MG63 (cell line): ENCODE measurements at regions not wholly inside any gene's neighbourhood (a gene's known extent, or its start where the extent isn't known, plus 50 kb on each side); places are given as distances from the start of the nearest gene placed in this dataset.
"Not testable (repeated sequence)": the region's sequence is repeated elsewhere in the genome, so short reads cannot be mapped to it uniquely, and the experiment has no call there.

Experiments used
- DNase-seq: peaks from one replicate; pipeline ENCODE4 v3.0.0-alpha.2; 2020
- H3K27me3 ChIP-seq: fragments of 250-450 bp; sonication (Bioruptor Pico); 2 replicates; pipeline ENCODE4 v1.5.1; 2020; ENCODE audit warnings: mild to moderate bottlenecking, moderate library complexity
- H3K36me3 ChIP-seq: fragments of 250-450 bp; sonication (Bioruptor Pico); 2 replicates; pipeline ENCODE4 v1.5.1; 2020; ENCODE audit warnings: mild to moderate bottlenecking, moderate library complexity
- H3K4me3 ChIP-seq: fragments of 250-450 bp; sonication (Bioruptor Pico); 2 replicates; pipeline ENCODE4 v1.5.1; 2020; ENCODE audit warnings: mild to moderate bottlenecking, moderate library complexity
- H3K9me3 ChIP-seq: fragments of 250-450 bp; sonication (Bioruptor Pico); 2 replicates; pipeline ENCODE4 v1.5.1; 2020; ENCODE audit warnings: mild to moderate bottlenecking, moderate library complexity

DNA sequence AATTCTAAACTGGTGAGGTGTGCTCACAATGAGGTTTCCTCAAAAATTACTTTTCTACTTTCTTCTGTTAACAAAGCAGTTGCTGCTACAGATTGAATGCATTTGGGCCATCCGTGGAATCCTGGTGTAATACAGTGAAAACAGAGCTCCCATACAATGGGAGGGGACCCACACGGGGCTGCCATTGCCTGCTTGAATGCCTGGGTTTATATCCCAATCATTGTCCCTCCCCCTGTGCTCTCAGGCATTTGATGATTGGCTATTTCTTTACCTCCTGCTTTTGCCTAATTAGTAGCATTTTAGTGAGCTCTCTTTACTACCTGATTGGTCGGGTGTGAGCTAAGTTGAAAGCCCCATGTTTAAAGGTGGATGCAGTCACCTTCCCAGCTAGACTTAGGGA lies 52.9 kb upstream of the CSF1 start:
- peaks cover 15% of the 10 kb centered on the region for H3K9me3 ChIP-seq
- not testable (repeated sequence) for H3K27me3 ChIP-seq, DNase-seq, H3K36me3 ChIP-seq, H3K4me3 ChIP-seq

DNA sequence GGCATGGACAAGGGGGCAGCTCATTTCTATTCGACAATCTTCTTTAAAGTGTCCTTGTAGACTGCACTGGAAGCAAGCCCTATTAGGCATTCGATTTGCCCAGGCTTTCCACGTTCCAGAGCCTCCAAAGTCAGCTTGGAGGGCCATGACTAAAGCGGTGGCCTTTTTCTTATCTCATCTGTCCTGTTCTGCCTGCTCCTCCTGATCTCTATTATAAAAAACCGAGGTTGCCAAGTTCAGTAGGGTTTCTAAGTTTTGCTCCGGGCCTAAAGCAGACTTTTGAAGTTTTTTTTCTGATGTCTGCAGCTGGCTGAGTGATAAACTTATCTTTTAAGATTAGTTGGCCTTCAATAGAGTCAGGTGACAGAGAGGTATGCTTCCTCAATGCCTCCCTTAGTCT lies 54.7 kb upstream of the CSF1 start:
- H3K27me3 ChIP-seq, H3K36me3 ChIP-seq, DNase-seq, H3K4me3 ChIP-seq: not testable (repeated sequence)
- peaks cover 13% of the 10 kb centered on the region for H3K9me3 ChIP-seq

DNA sequence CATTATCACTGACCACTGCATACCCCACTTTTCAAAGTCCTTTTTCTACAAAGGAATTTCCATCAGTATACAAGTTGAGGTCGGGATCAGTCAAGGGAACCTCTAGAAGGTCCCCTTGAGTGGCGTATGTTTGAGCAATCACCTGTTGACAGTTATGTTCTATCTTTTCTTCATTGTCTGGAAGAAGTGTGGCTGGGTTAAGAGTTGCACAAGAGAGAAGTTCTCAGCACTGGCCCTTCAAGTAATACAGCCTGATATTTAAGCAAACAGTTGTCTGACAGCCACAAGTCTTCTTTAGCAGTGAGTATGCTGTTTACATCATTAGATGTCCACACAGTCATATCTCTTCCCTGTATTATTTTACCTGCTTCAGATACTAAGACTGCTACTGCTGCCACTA lies 56.7 kb upstream of the CSF1 start:
- not testable (repeated sequence) for H3K27me3 ChIP-seq, H3K9me3 ChIP-seq, H3K4me3 ChIP-seq, H3K36me3 ChIP-seq, DNase-seq

DNA sequence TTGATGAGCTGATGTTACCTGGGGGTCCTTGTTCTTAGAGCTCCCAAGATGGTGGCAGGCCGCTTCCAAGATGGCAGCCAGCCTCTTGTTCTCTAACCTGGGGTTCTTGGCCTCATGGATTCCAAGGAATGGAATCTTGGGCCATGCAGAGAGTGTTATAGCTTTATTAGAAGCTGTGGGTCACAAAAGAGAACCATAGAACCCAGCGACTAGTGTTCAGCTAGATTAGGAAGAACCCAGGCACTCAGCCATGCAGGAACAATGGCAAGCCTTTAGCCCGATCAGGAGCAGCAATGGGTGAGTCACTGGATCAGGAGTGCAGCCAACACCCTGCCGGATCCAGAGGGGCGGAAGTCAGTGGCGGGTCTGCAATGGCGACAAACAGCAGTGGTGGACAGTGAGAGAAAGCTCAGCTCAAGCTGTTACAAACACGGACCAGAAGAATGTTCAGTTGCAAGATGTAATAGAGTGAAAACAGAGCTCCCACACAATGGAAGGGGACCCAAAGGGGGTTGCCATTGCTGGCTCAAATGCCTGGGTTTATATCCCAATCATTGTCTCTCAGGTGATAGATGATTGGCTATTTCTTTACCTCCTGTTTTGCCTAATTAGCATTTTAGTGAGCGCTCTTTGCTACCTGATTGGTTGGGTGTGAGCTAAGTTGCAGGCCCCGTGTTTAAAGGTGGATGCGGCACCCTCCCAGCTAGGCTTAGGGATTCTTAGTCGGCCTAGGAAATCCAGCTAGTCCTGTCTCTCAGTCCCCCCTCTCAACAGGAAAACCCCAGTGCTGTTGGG lies 58.2 kb upstream of the CSF1 start:
- H3K9me3 ChIP-seq, H3K27me3 ChIP-seq, H3K36me3 ChIP-seq, H3K4me3 ChIP-seq: not testable (repeated sequence)
- DNase-seq, result peak; percentile 98

DNA sequence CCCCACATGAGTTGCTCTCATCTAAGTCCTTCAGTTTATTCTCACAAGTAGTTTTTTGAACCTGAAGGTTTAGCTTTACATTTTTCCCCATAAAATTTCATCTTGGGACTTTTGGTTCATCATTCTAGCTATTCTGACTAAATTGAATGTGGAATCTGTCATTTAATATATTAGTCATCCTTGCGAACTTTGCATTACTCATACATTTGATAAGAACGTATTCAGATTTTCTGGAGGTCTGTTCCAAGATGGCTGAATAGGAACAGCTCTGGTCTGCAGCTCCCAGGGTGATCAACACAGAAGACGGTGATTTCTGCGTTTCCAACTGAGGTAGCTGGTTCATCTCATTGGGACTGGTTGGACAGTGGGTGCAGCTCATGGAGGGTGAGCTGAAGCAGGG lies 59.8 kb upstream of the CSF1 start:
- no peak overlapping the region for H3K4me3 ChIP-seq
- no peak for DNase-seq
- no peaks in the 10 kb centered on the region for H3K36me3 ChIP-seq
- no peaks in the 10 kb centered on the region for H3K27me3 ChIP-seq
- no peaks in the 10 kb centered on the region for H3K9me3 ChIP-seq

DNA sequence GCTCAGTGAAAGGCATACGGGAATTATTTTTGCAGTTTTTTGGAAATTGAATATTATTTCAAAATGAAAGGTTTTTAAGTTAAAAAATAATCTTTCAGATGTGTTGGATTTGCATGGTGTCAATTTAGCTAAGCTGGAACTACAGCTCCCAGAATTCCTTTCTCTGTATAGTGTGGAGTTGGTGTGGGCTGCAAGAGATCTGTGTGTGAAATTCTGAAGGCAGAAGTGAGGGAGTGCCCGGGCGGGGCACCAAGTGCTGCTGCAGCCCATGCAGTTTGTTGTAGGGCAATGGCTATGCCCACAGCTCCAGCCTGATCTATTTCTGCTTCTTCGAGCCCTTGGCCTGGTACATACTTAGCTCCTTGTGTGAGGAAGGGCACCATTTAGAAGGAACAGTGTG lies 60.5 kb upstream of the CSF1 start:
- DNase-seq, result peak; percentile 41
- H3K27me3 ChIP-seq, result no peaks in the 10 kb centered on the region
- H3K9me3 ChIP-seq, result no peaks in the 10 kb centered on the region
- no peak overlapping the region for H3K4me3 ChIP-seq
- H3K36me3 ChIP-seq, result no peaks in the 10 kb centered on the region

DNA sequence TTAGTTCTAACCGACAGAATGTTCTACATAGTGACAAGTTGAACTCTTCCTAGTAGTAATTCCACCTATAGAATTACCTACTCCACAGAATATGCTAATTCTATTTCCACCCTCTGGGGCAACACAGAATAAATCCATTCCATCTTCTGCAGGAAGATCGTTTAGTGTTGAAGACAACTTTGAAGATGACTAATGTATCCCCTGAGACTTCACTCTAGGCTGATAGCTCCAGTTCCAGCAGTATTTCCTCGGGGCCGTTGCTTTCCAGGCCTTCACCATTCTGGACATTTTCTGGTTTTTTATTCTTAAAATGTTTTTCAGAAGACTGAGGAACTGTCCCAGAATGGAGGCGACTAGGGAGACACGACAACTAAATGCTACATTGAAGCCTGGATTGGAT lies 61.0 kb upstream of the CSF1 start:
- DNase-seq, result no peak
- Histone ChIP-seq H3K9me3 (no peaks in the 10 kb centered on the region), H3K27me3 (no peaks in the 10 kb centered on the region), H3K4me3 (no peak overlapping the region), H3K36me3 (no peaks in the 10 kb centered on the region)

DNA sequence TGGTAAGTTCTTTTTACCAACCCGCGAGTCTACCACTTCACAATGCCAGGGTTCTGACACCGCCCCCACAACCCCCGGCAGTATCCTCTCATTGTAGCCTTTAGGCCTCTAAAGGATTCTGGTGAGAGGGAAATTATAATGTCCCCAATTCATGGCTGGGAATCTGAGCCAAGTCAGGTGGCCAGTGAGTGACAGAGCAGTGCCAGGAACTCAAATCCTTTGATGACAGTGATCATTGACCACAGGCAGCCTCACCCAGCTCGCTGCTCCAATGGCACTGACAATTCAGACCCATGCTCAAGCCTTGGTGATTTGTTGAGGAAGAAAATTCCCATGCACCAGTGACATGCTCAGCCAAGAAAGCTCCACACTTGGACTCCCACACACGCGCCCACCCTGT lies 63.4 kb upstream of the CSF1 start:
- Histone ChIP-seq H3K4me3 (no peak overlapping the region), H3K27me3 (no peaks in the 10 kb centered on the region), H3K36me3 (no peaks in the 10 kb centered on the region), H3K9me3 (no peaks in the 10 kb centered on the region)
- DNase-seq, result no peak

DNA sequence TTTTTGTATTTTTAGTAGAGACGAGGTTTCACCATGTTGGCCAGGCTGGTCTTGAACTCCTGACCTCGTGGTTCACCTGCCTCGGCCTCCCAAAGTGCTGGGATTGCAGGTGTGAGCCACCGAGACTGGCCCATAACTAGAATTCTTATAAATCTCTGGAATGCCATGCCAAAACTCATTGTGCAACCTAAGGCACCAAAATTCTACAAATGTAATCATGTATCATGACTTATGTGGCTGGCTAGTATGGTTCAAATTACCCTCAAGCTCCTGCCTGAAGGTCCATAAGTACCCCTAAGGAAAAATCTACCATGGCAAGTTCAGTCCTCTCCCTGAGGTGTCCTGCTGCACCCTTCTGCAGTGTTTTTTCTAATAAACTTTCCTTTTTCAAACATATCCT lies 63.8 kb upstream of the CSF1 start:
- no peaks in the 10 kb centered on the region for H3K27me3 ChIP-seq
- H3K9me3 ChIP-seq, result no peaks in the 10 kb centered on the region
- no peak for DNase-seq
- no peak overlapping the region for H3K4me3 ChIP-seq
- H3K36me3 ChIP-seq, result no peaks in the 10 kb centered on the region

DNA sequence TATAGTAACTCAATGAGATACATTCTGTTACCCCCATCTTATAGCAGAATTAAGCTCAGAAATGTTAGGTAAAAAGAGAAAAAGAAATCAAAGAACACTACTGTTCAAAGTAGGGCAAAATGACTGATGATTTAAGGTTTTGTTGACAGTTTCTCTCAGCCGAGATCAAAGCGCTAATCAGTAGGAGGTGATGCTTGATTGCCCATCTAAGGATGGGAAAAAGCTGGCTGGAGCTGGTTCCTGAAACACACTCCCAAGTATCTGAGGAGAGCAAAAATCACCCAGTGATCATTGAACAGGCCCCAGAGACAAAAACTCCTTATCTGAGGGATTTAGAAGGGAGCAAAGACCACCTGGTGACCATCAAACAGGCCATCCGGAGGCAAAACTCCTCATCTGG lies 64.5 kb upstream of the CSF1 start:
- no peak for DNase-seq
- H3K27me3 ChIP-seq, result no peaks in the 10 kb centered on the region
- H3K4me3 ChIP-seq, result no peak overlapping the region
- no peaks in the 10 kb centered on the region for H3K9me3 ChIP-seq
- no peaks in the 10 kb centered on the region for H3K36me3 ChIP-seq

DNA sequence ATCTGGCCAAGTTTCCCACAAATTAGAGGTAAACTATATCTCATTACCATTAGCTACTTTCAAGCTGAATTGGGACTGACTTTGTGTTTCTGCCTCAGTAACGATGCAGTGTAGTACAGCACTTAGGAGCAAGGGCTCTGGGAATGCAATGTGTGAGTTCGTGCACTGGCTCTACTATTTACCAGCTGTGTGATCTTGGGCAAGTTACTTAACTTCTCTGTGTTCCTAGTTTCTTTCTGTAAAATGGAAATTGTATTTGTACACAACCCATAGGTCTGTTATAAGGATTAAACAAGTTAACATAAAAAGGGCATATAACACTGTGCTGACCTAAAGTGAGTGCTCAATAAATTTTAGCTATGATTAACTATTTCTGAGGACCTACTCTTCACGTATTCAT lies 65.0 kb upstream of the CSF1 start:
- no peak for DNase-seq
- Histone ChIP-seq H3K36me3 (no peaks in the 10 kb centered on the region), H3K27me3 (no peaks in the 10 kb centered on the region), H3K9me3 (peaks cover 3% of the 10 kb centered on the region; the same call in 1 of the 2 replicates), H3K4me3 (no peak overlapping the region)

DNA sequence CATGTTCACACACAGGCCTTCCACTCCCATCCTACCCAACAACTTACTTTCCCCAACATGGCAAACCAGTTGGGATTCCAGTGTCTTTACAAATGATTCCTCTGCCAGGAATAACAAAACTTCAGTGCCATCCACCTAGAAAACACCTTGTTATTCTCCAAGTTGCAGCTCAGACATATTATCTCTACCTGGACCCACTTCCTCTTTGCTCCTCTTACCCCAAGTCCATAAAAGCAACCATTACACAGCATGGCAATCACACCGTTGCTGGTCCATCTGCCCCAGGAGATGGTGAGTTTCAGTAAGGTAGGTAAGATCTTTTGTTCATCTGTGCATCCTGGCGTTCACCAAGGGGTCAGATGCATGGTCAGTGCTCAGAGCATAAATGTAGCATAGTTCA lies 66.0 kb upstream of the CSF1 start:
- no peaks in the 10 kb centered on the region for H3K27me3 ChIP-seq
- no peak overlapping the region for H3K4me3 ChIP-seq
- peaks cover 5% of the 10 kb centered on the region; the same call in 1 of the 2 replicates for H3K36me3 ChIP-seq
- no peak for DNase-seq
- peaks cover 13% of the 10 kb centered on the region for H3K9me3 ChIP-seq

DNA sequence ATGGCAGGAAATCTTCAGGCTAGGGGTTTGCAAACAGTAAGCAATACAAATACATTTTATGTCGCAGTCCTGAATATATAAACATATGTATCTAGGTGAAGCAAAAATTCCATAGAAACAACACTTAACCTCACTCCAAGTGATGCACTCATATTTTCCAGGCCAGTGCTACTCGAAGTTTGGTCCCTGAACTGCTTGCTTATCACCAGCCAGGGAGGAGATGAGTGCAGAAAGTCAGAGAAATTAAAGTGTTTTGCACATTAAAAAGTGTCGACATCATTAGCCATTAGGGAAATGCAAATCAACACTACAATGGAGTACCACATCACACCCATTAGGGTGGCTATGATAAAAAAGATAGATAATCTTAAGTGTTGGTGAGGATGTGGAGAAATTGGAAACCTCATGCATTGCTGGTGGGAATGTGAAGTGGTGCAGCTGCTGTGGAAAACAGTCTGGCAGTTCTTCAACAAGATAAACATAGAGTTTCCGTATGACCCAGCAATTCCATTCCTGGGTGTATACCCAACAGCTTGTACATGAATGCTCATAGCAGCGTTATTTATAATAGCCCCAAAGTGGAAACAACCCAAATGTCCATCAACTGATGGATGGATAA lies 70.5 kb upstream of the CSF1 start:
- DNase-seq, result no peak
- no peak overlapping the region for H3K4me3 ChIP-seq
- H3K9me3 ChIP-seq, result peaks cover 15% of the 10 kb centered on the region
- peaks cover 5% of the 10 kb centered on the region; the same call in 1 of the 2 replicates for H3K36me3 ChIP-seq
- H3K27me3 ChIP-seq, result no peaks in the 10 kb centered on the region

DNA sequence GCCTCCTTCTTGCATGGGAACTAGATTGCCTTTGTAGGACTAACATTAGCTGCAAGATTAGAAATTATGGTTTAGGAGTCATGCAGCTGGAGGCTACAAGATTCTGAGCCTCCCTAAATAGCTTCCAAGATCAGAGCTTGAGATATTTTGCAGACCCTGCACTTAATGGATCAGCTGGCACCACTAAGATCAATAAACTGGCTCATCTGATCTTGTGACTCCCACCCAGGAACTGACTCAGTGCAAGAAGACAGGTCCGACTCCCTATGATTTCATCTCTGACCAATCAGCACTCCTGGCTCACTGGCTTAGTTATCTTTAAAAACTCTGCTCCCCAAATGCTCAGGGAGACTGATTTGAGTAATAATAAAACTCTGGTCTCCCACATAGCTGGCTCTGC lies 71.4 kb upstream of the CSF1 start:
- peaks cover 15% of the 10 kb centered on the region for H3K9me3 ChIP-seq
- H3K27me3 ChIP-seq, H3K4me3 ChIP-seq, H3K36me3 ChIP-seq: not testable (repeated sequence)
- peak; percentile 62 for DNase-seq

DNA sequence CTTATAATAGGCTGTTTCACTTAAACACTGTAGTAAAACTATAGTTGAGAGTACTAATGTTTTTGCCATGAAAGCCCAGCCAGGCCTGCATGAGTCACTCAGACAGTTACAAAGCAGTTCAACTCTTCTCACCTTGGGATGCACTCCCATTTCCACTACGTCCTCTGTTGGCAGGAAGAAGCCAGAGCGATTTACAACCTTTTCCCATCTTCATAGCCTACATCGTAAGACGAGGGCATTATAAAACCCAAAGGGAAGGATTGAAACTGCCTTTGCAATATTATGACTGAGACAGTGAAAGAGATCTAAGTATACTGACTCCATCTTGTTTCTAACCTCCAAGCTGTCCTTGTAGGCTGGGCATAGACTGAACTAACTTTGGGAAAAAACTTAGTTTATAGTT lies 71.8 kb upstream of the CSF1 start:
- Histone ChIP-seq H3K4me3 (no peak overlapping the region), H3K9me3 (peaks cover 15% of the 10 kb centered on the region), H3K27me3 (no peaks in the 10 kb centered on the region), H3K36me3 (peaks cover 5% of the 10 kb centered on the region; the same call in 1 of the 2 replicates)
- DNase-seq, result peak; percentile 91

DNA sequence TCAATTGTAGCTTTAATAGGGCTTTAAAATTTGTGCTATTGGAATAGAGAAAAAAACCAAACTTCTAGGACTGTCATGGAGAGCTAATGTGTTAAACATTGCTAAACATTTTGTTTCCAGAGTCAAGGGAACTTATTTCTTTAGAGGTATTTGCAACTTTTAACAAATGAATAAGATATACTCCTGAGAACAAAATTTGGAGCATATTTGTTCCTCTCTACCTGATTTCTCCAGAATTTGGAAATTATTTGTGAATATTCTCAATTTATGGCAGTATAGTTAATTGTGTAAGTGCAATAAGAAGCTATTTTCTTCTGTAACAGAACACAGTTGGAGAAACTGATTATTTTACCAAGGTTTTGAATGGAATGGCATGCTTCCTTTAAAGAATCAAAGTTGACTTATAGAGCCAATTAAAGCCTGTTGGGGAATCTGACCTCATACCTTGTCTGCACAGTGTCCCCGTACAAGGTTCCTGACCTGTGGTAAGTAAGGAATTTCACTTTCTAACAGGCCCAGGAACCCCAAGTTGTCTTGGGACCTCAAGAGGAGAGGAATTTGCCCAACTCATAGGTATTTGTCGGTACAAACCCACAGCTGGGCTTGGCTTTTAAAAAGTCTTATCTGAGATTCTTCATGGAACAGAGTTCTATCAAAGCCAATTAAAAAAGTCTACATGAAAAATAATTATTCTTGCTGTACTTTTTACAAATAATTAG lies 72.6 kb upstream of the CSF1 start:
- Histone ChIP-seq H3K4me3 (no peak overlapping the region), H3K9me3 (peaks cover 15% of the 10 kb centered on the region), H3K36me3 (peaks cover 5% of the 10 kb centered on the region; the same call in 1 of the 2 replicates), H3K27me3 (no peaks in the 10 kb centered on the region)
- DNase-seq, result no peak

DNA sequence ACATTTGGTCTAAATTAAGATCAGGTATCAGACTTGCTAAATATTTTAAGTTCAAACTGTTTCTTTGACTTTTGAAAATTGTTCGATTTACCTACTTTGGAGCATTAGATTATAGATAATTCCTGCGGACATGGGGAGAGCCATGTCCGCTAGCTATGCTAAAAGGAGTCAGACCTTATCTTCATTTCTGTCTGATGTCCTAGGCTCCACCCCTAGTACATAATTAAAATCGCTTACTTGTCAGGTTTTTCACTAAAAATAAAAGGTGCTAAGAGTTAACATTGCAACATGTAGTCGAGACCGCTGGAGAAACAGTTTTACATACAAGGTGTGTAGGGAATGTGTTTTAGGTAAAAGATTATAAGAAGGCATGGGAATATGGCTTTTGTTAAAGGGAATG lies 71.9 kb upstream of the EPS8L3 start:
- not testable (repeated sequence) for H3K36me3 ChIP-seq, H3K27me3 ChIP-seq, DNase-seq, H3K4me3 ChIP-seq
- H3K9me3 ChIP-seq, result peaks cover 12% of the 10 kb centered on the region

DNA sequence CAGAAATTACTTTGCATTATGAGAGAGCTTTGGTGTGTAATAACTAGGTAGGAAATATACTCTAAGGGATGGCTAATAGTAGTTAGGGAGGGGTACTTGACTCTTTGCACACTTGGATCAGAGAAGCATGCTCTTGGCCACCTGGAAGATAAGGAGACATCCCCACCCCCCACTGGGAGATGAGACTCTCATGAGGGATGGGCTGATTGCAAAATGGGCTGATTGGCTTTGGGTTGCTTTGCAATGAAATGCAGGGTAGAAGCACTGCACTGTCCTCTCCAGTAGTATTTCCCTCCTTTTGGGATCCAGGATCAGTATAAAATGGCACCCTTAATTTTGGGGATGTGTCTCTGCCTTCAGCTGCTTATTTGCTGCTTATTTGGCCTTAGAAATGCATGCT lies 71.2 kb upstream of the EPS8L3 start:
- H3K9me3 ChIP-seq, result peaks cover 5% of the 10 kb centered on the region
- H3K4me3 ChIP-seq, result no peak overlapping the region
- DNase-seq, result no peak
- peaks cover 2% of the 10 kb centered on the region; the same call in 1 of the 2 replicates for H3K36me3 ChIP-seq
- no peaks in the 10 kb centered on the region for H3K27me3 ChIP-seq
